ENCODE measurements at regions not wholly inside any gene's neighbourhood (a gene's known extent, or its start where the extent isn't known, plus 50 kb on each side); places are given as distances from the start of the nearest gene placed in this dataset.

DNA sequence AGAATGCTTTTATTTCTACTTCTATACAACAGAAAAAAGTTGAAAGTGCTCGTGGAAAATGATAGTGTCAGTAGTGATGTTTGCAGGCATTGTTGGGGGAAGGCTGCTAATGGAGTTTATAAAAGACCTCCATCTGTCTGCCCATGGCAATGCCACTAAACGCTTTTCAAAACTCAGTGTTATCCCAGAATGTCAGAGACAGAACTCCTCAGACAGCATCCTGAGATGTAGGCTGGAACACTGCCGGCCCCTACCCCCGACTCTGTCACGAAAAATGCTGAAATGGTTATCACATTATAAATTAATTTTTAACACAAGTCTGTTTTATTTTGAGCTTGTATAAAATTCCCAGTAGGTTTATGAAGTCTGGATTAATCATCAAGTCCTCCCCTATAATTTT is 128.9 kb downstream of the HS3ST1 start:
- no peak overlapping the region for H3K4me3 ChIP-seq (ENCODE audit: low read depth, low read length)
- TF ChIP-seq, protein P1, sequence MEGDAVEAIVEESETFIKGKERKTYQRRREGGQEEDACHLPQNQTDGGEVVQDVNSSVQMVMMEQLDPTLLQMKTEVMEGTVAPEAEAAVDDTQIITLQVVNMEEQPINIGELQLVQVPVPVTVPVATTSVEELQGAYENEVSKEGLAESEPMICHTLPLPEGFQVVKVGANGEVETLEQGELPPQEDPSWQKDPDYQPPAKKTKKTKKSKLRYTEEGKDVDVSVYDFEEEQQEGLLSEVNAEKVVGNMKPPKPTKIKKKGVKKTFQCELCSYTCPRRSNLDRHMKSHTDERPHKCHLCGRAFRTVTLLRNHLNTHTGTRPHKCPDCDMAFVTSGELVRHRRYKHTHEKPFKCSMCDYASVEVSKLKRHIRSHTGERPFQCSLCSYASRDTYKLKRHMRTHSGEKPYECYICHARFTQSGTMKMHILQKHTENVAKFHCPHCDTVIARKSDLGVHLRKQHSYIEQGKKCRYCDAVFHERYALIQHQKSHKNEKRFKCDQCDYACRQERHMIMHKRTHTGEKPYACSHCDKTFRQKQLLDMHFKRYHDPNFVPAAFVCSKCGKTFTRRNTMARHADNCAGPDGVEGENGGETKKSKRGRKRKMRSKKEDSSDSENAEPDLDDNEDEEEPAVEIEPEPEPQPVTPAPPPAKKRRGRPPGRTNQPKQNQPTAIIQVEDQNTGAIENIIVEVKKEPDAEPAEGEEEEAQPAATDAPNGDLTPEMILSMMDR (IDR thresholded peaks at IDR 0.05; ENCODE audit: control insufficient read depth, extremely low read depth, insufficient read depth), result no peak
- DNase-seq (ENCODE audit: low read depth), result no peak

DNA sequence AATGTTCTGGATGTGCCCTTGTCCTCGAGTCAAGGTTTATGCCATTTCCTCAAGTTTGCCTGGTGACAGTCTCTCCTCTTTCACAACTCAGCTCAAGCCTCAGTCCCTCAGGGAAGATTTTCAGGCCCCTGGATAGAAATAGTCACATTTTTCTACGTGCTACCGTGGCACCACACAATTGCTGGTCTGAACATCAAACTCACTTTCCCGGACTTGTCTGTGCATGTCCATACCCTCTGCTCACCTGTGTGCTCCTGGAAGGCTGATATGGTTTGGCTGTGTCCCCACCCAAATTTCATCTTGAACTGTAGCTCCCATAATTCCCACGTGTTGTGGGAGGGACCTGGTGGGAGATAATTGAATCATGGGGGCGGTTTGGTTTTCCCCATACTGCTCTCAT is 129.7 kb downstream of the HS3ST1 start:
- H3K4me3 ChIP-seq (ENCODE audit: low read depth, low read length), result no peak overlapping the region
- DNase-seq (ENCODE audit: low read depth), result no peak
- TF ChIP-seq, protein P1 (IDR thresholded peaks at IDR 0.05; ENCODE audit: control insufficient read depth, extremely low read depth, insufficient read depth), result no peak

DNA sequence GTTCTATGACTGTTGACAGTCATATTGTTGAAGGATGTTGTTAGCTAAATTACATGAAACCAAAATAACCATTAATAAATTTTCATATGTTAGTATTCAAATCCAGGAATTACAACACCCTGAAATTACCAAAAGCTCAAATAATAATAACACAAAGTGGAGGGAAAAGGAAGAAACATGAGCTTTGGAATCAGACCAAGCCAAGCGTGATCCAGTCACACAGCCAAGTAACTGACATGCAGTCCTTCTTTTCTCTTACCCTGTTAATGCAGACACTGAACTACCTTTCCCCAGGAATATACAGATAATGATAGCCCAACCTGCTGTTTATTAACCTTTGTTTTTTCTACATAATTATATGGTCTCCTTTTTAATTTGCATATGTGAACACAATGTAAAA is 130.2 kb downstream of the HS3ST1 start:
- no peak for DNase-seq (ENCODE audit: low read depth)
- TF ChIP-seq, protein P1 (IDR thresholded peaks at IDR 0.05; ENCODE audit: control insufficient read depth, extremely low read depth, insufficient read depth), result no peak
- H3K4me3 ChIP-seq (ENCODE audit: low read depth, low read length), result no peak overlapping the region

GRCh38 chr4:11297627-11298026 is 131.1 kb downstream of the HS3ST1 start:
- H3K4me3 ChIP-seq (ENCODE audit: low read depth, low read length), result no peak overlapping the region
- TF ChIP-seq, protein P1 (IDR thresholded peaks at IDR 0.05; ENCODE audit: control insufficient read depth, extremely low read depth, insufficient read depth), result no peak
- no peak for DNase-seq (ENCODE audit: low read depth)

DNA sequence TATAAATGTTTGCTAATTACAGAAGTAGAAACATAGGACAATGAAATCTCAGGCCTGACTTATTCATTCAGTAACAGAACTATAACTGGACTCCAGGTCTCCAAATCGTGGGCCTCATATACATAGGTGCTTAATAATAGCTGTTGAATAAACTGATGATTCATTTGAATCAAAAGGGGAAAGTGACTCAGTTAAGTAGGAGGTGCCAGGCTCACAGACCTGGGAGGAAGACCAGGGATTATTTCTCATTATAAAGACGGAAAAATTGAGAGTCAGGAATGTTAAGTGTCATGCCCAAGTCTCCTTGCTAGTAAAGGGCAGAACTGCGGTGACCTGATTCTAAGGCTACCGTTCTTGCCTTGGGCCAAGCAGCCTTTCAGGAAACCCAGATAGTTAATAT is 131.5 kb downstream of the HS3ST1 start:
- TF ChIP-seq, protein P1 (IDR thresholded peaks at IDR 0.05; ENCODE audit: control insufficient read depth, extremely low read depth, insufficient read depth), result no peak
- no peak for DNase-seq (ENCODE audit: low read depth)
- H3K4me3 ChIP-seq (ENCODE audit: low read depth, low read length), result no peak overlapping the region

DNA sequence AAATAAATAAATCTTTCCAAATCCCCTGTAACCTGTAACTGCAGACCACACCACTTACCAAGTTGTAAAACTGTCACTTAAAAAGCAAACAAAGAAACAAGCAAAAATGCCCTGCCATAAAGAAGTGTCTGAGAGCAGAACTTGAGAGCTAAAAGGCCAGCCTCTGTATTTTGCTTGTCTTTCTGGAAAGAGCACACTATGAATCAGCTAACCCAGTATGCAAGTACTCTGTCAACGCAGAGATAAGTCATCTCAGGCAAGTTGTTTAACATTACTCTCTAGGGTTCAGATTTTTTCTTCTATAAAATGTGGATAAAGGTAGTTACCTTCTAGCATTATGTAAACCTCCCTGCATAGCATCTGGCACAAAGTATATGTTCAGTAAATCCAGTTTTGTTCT is 134.8 kb downstream of the HS3ST1 start:
- TF ChIP-seq, protein P1 (IDR thresholded peaks at IDR 0.05; ENCODE audit: control insufficient read depth, extremely low read depth, insufficient read depth), result no peak
- DNase-seq (ENCODE audit: low read depth), result no peak
- no peak overlapping the region for H3K4me3 ChIP-seq (ENCODE audit: low read depth, low read length)

DNA sequence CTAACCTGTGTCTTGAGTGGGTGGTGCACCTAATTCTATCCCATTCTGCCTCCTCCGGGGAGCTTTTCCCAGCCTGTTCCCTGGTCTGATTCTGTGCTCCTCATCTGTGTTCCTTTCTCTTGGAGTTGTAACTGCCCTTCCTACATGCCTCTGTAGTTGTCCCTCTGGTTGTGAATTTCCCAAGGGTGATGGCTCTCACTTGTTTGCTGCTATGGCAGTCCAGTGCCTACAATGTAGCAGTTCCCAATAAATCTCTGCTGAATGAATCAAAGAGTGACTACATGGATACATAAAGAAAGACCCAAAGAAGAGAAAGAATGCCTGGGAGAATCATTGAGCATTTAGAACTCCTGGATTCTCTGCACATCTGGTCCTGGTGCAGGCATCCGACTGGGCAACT is 141.6 kb downstream of the HS3ST1 start:
- DNase-seq (ENCODE audit: low read depth), result no peak
- TF ChIP-seq, protein P1 (IDR thresholded peaks at IDR 0.05; ENCODE audit: control insufficient read depth, extremely low read depth, insufficient read depth), result no peak
- H3K4me3 ChIP-seq (ENCODE audit: low read depth, low read length), result no peak overlapping the region

Measured in LNCaP clone FGC (cell line).